ENCODE measurements at regions not wholly inside any gene's neighbourhood (a gene's known extent, or its start where the extent isn't known, plus 50 kb on each side); places are given as distances from the start of the nearest gene placed in this dataset.
A peak's percentile ranks its signal among the peaks of the same experiment; 100 is the strongest.

DNA sequence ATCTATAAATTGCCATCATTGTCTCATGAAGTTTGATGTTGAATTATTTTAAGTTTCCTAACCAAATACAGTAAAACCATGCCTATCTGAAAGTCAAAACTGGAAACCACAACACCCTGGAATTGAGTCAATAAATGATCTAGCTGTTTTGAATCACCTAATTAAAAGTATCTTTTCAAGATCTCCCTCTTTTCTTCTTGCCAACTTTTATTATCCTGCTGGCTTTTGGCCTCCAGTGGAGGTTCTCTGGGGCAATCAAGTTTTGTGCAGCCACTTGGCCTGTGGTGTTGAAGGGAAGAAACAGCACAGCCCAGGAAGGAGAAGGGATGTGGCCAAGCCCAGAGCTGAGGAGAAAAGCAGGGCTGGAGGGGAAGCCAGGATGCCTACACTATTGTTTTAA, 255.4 kb downstream of the COG6 start:
- no peak overlapping the region for H3K27ac ChIP-seq
- no peaks in the 10 kb centered on the region for H3K36me3 ChIP-seq (ENCODE audit: insufficient read depth in 1 of 2, low read depth in 1 of 2)
- DNase-seq (peak in 1 of 2 donors; percentile 12), ATAC-seq (no peak)
- no peak overlapping the region for H3K4me3 ChIP-seq
- no peaks in the 10 kb centered on the region for H3K4me1 ChIP-seq
- intact Hi-C loops (cut with DNase I), result no loop called here
- no peaks in the 10 kb centered on the region for H3K9me3 ChIP-seq
- H3K27me3 ChIP-seq (ENCODE audit: insufficient read depth in 3 of 3, low read length in 2 of 3), result no peaks in the 10 kb centered on the region
- TF ChIP-seq, protein P1, sequence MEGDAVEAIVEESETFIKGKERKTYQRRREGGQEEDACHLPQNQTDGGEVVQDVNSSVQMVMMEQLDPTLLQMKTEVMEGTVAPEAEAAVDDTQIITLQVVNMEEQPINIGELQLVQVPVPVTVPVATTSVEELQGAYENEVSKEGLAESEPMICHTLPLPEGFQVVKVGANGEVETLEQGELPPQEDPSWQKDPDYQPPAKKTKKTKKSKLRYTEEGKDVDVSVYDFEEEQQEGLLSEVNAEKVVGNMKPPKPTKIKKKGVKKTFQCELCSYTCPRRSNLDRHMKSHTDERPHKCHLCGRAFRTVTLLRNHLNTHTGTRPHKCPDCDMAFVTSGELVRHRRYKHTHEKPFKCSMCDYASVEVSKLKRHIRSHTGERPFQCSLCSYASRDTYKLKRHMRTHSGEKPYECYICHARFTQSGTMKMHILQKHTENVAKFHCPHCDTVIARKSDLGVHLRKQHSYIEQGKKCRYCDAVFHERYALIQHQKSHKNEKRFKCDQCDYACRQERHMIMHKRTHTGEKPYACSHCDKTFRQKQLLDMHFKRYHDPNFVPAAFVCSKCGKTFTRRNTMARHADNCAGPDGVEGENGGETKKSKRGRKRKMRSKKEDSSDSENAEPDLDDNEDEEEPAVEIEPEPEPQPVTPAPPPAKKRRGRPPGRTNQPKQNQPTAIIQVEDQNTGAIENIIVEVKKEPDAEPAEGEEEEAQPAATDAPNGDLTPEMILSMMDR (IDR thresholded peaks at IDR 0.05), result no peak

DNA sequence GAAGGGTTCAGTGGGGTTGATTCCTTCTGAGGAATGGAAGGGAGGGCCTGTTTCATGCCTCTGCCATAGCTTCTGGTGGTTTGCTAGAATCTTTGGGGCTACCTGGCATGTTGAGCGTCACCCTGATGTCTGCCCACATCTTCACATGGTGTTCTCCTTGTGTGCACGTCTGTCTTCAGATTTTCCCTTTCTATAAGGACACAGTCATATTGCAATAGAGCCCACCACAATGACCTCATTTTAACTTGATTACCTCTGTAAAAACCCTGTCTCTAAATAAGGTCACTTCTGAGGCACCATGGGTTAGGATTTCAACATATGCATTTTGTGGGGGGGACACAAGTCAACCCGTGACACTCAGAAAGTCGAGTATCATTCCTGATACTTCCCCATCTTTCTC, 257.9 kb downstream of the COG6 start:
- Histone ChIP-seq H3K9me3 (no peaks in the 10 kb centered on the region), H3K36me3 (ENCODE audit: insufficient read depth in 1 of 2, low read depth in 1 of 2) (no peaks in the 10 kb centered on the region), H3K4me1 (no peaks in the 10 kb centered on the region), H3K27ac (no peak overlapping the region), H3K27me3 (ENCODE audit: insufficient read depth in 3 of 3, low read length in 2 of 3) (no peaks in the 10 kb centered on the region), H3K4me3 (no peak overlapping the region)
- intact Hi-C loops (cut with DNase I), result no loop called here
- TF ChIP-seq, protein P1 (IDR thresholded peaks at IDR 0.05), result no peak
- ATAC-seq (no peak), DNase-seq (no peak)
- WGBS, 3 donors, result 92 to 94% (median 93%) methylated on average over 4 of the region's 4 CpGs

DNA sequence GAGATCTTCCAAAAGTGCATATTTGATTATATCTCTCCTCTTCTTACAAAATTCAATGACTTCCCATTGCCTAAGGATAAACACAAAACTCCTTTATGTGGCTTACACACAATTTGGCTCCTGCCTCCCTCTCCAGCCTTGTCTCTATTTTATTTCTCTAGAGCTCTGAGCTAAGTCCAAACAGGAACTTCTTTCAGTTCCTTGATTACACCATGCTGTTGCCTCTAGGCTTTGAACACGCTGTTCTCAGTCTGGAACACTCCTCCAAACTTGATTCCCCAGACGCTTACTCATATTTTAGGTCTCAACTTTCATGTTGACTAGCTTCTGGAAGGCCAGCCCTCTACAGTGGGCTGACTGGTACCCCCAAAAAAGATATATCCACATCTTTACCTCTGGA, 258.5 kb downstream of the COG6 start:
- intact Hi-C loops (cut with DNase I), result no loop called here

DNA sequence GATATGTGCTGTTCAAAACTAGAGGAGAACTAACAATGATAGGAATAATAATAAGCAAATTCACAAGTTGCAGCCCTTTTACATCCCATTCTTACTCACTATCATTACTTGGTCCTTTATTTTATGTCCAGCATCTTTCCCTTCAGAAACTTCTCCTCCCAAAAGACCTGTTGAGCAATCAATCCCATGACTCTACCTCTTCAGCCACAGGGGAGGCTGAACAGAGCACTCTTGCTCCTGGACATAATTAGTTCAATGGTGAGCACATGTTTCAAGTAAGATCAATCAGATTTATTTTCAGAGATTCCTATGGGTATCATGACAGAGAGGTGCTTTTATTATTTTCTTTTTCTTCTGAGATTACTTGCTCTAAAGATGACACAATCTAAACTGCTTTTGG, 260.0 kb downstream of the COG6 start:
- TF ChIP-seq, protein P1 (IDR thresholded peaks at IDR 0.05), result no peak
- no peaks in the 10 kb centered on the region for H3K36me3 ChIP-seq (ENCODE audit: insufficient read depth in 1 of 2, low read depth in 1 of 2)
- no peaks in the 10 kb centered on the region for H3K9me3 ChIP-seq
- intact Hi-C loops (cut with DNase I), result no loop called here
- no peaks in the 10 kb centered on the region for H3K4me1 ChIP-seq
- no peak overlapping the region for H3K27ac ChIP-seq
- ATAC-seq (no peak), DNase-seq (no peak)
- no peak overlapping the region for H3K4me3 ChIP-seq
- no peaks in the 10 kb centered on the region for H3K27me3 ChIP-seq (ENCODE audit: insufficient read depth in 3 of 3, low read length in 2 of 3)

More for the DNA sequence above, 258.5 kb downstream of the COG6 start:
- TF ChIP-seq, protein P1 (IDR thresholded peaks at IDR 0.05), result no peak
- no peak for DNase-seq
- 48 to 81% (median 64%) methylated on average over 2 of the region's 2 CpGs for WGBS, 3 donors
- H3K4me1 ChIP-seq, result no peaks in the 10 kb centered on the region
- no peaks in the 10 kb centered on the region for H3K27me3 ChIP-seq (ENCODE audit: insufficient read depth in 3 of 3, low read length in 2 of 3)
- H3K27ac ChIP-seq, result no peak overlapping the region
- H3K36me3 ChIP-seq (ENCODE audit: insufficient read depth in 1 of 2, low read depth in 1 of 2), result no peaks in the 10 kb centered on the region
- no peaks in the 10 kb centered on the region for H3K9me3 ChIP-seq
- peak in 3 of 4 donors; percentile 10 to 60 (median 55) for ATAC-seq
- H3K4me3 ChIP-seq, result no peak overlapping the region

DNA sequence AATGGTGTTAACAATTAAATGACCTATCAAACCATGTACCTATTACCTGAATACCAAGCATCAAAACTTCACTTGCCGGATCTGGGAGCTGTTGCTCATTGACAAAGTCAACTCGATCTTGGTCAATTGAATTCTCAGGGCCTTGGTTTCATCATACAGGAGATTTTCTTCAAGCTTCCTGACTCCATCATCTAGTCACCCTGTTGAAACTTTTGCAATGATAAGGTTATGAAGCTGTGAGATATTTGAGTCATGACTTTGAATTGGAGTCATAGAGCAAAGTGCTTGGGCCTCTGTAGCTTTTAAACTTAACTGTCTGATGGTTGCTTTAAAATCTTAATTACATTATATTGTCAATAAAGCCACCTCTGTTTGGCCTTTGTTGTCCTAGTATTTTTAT, 260.9 kb downstream of the COG6 start:
- Histone ChIP-seq H3K27ac (no peak overlapping the region), H3K36me3 (ENCODE audit: insufficient read depth in 1 of 2, low read depth in 1 of 2) (no peaks in the 10 kb centered on the region), H3K27me3 (ENCODE audit: insufficient read depth in 3 of 3, low read length in 2 of 3) (no peaks in the 10 kb centered on the region), H3K9me3 (no peaks in the 10 kb centered on the region), H3K4me1 (no peaks in the 10 kb centered on the region), H3K4me3 (no peak overlapping the region)
- WGBS, 3 donors, result 96 to 98% (median 98%) methylated on average over 2 of the region's 2 CpGs
- no peak for ATAC-seq
- no peak for DNase-seq
- intact Hi-C loops (cut with DNase I), result no loop called here
- TF ChIP-seq, protein P1 (IDR thresholded peaks at IDR 0.05), result no peak
